ENCODE measurements at regions not wholly inside any gene's neighbourhood (a gene's known extent, or its start where the extent isn't known, plus 50 kb on each side); places are given as distances from the start of the nearest gene placed in this dataset.
"Not testable (repeated sequence)": the region's sequence is repeated elsewhere in the genome, so short reads cannot be mapped to it uniquely, and the experiment has no call there.

GRCh38 chr4:170804930-170805329 is 715.2 kb upstream of the AADAT start:
- Mint-ChIP-seq H3K4me3 (no peak overlapping the region), H3K36me3 (ENCODE audit: low read depth) (no peaks in the 10 kb centered on the region)

GRCh38 chr4:170803492-170803891 is 713.7 kb upstream of the AADAT start:
- Mint-ChIP-seq H3K9me3 (peaks cover 4% of the 10 kb centered on the region), H3K36me3 (ENCODE audit: low read depth) (no peaks in the 10 kb centered on the region), H3K27ac (no peak overlapping the region), H3K27me3 (no peaks in the 10 kb centered on the region), H3K4me1 (no peaks in the 10 kb centered on the region), H3K4me3 (no peak overlapping the region)
- DNase-seq (no peak), ATAC-seq (no peak)

More at GRCh38 chr4:170804930-170805329, 715.2 kb upstream of the AADAT start:
- no peaks in the 10 kb centered on the region for H3K27me3 Mint-ChIP-seq
- no peak overlapping the region for H3K27ac Mint-ChIP-seq
- peaks cover 4% of the 10 kb centered on the region for H3K9me3 Mint-ChIP-seq
- DNase-seq (no peak), ATAC-seq (no peak)
- no peaks in the 10 kb centered on the region for H3K4me1 Mint-ChIP-seq

- ATAC-seq (no peak), DNase-seq (no peak)
- Mint-ChIP-seq H3K9me3 (no peaks in the 10 kb centered on the region), H3K4me3 (no peak overlapping the region), H3K27me3 (no peaks in the 10 kb centered on the region), H3K36me3 (ENCODE audit: low read depth) (no peaks in the 10 kb centered on the region), H3K4me1 (no peaks in the 10 kb centered on the region), H3K27ac (no peak overlapping the region)
These were observed 712.0 kb upstream of the AADAT start for GRCh38 chr4:170801771-170802170.

GRCh38 chr4:170794525-170794924 is 704.8 kb upstream of the AADAT start:
- no peak overlapping the region for H3K27ac Mint-ChIP-seq
- no peak for DNase-seq
- H3K4me1 Mint-ChIP-seq: no peaks in the 10 kb centered on the region
- H3K36me3 Mint-ChIP-seq (ENCODE audit: low read depth): no peaks in the 10 kb centered on the region
- H3K4me3 Mint-ChIP-seq: no peak overlapping the region
- ATAC-seq: no peak
- H3K9me3 Mint-ChIP-seq: peaks cover 3% of the 10 kb centered on the region
- no peaks in the 10 kb centered on the region for H3K27me3 Mint-ChIP-seq

- not testable (repeated sequence) for H3K4me3 Mint-ChIP-seq; DNase-seq; ATAC-seq; H3K36me3 Mint-ChIP-seq (ENCODE audit: low read depth); H3K27me3 Mint-ChIP-seq; H3K9me3 Mint-ChIP-seq; H3K27ac Mint-ChIP-seq; H3K4me1 Mint-ChIP-seq
These were observed 698.8 kb upstream of the AADAT start for GRCh38 chr4:170788540-170789051.

GRCh38 chr4:170777663-170778062 is 687.9 kb upstream of the AADAT start:
- Mint-ChIP-seq H3K4me1 (no peaks in the 10 kb centered on the region), H3K27ac (no peak overlapping the region), H3K4me3 (no peak overlapping the region), H3K9me3 (peaks cover 27% of the 10 kb centered on the region), H3K36me3 (ENCODE audit: low read depth) (no peaks in the 10 kb centered on the region), H3K27me3 (no peaks in the 10 kb centered on the region)
- no peak for DNase-seq
- ATAC-seq: no peak

- DNase-seq: no peak
- no peaks in the 10 kb centered on the region for H3K36me3 Mint-ChIP-seq (ENCODE audit: low read depth)
- no peaks in the 10 kb centered on the region for H3K4me1 Mint-ChIP-seq
- peaks cover 27% of the 10 kb centered on the region for H3K9me3 Mint-ChIP-seq
- H3K4me3 Mint-ChIP-seq: no peak overlapping the region
- H3K27me3 Mint-ChIP-seq: no peaks in the 10 kb centered on the region
- H3K27ac Mint-ChIP-seq: no peak overlapping the region
- no peak for ATAC-seq
These were observed 687.2 kb upstream of the AADAT start for GRCh38 chr4:170776983-170777382.

GRCh38 chr4:170775851-170776250 is 686.1 kb upstream of the AADAT start:
- H3K27me3 Mint-ChIP-seq: no peaks in the 10 kb centered on the region
- ATAC-seq (no peak), DNase-seq (no peak)
- H3K4me3 Mint-ChIP-seq: no peak overlapping the region
- no peaks in the 10 kb centered on the region for H3K4me1 Mint-ChIP-seq
- H3K36me3 Mint-ChIP-seq (ENCODE audit: low read depth): no peaks in the 10 kb centered on the region
- H3K9me3 Mint-ChIP-seq: peaks cover 24% of the 10 kb centered on the region
- no peak overlapping the region for H3K27ac Mint-ChIP-seq

GRCh38 chr4:170773709-170774273 is 684.0 kb upstream of the AADAT start:
- Mint-ChIP-seq H3K4me3 (no peak overlapping the region), H3K4me1 (no peaks in the 10 kb centered on the region), H3K36me3 (ENCODE audit: low read depth) (no peaks in the 10 kb centered on the region), H3K9me3 (peaks cover 9% of the 10 kb centered on the region), H3K27me3 (no peaks in the 10 kb centered on the region), H3K27ac (no peak overlapping the region)
- no peak for ATAC-seq
- no peak for DNase-seq

- ATAC-seq (no peak), DNase-seq (no peak)
- H3K36me3 Mint-ChIP-seq (ENCODE audit: low read depth): no peaks in the 10 kb centered on the region
- no peaks in the 10 kb centered on the region for H3K4me1 Mint-ChIP-seq
- no peaks in the 10 kb centered on the region for H3K27me3 Mint-ChIP-seq
- peaks cover 9% of the 10 kb centered on the region for H3K9me3 Mint-ChIP-seq
- no peak overlapping the region for H3K4me3 Mint-ChIP-seq
- no peak overlapping the region for H3K27ac Mint-ChIP-seq
These were observed 682.7 kb upstream of the AADAT start for GRCh38 chr4:170772429-170772828.

GRCh38 chr4:170770664-170771063 is 680.9 kb upstream of the AADAT start:
- H3K27ac Mint-ChIP-seq: no peak overlapping the region
- no peaks in the 10 kb centered on the region for H3K4me1 Mint-ChIP-seq
- ATAC-seq: no peak
- no peaks in the 10 kb centered on the region for H3K27me3 Mint-ChIP-seq
- no peak for DNase-seq
- H3K36me3 Mint-ChIP-seq (ENCODE audit: low read depth): no peaks in the 10 kb centered on the region
- peaks cover 9% of the 10 kb centered on the region for H3K9me3 Mint-ChIP-seq
- no peak overlapping the region for H3K4me3 Mint-ChIP-seq

GRCh38 chr4:170769862-170770261 is 680.1 kb upstream of the AADAT start:
- Mint-ChIP-seq H3K36me3 (ENCODE audit: low read depth) (no peaks in the 10 kb centered on the region), H3K4me1 (no peaks in the 10 kb centered on the region)
- no peak for ATAC-seq

GRCh38 chr4:170758988-170759387 is 669.2 kb upstream of the AADAT start:
- no peak overlapping the region for H3K27ac Mint-ChIP-seq
- H3K36me3 Mint-ChIP-seq (ENCODE audit: low read depth): no peaks in the 10 kb centered on the region
- H3K4me1 Mint-ChIP-seq: no peaks in the 10 kb centered on the region
- no peak overlapping the region for H3K4me3 Mint-ChIP-seq
- no peaks in the 10 kb centered on the region for H3K27me3 Mint-ChIP-seq
- ATAC-seq: no peak
- H3K9me3 Mint-ChIP-seq: peaks cover 13% of the 10 kb centered on the region
- no peak for DNase-seq

More at GRCh38 chr4:170769862-170770261, 680.1 kb upstream of the AADAT start:
- no peak for DNase-seq
- Mint-ChIP-seq H3K9me3 (peaks cover 9% of the 10 kb centered on the region), H3K27me3 (no peaks in the 10 kb centered on the region), H3K4me3 (no peak overlapping the region), H3K27ac (no peak overlapping the region)

GRCh38 chr4:170750519-170750918 is 660.8 kb upstream of the AADAT start:
- DNase-seq: no peak
- Mint-ChIP-seq H3K27ac (no peak overlapping the region), H3K36me3 (ENCODE audit: low read depth) (no peaks in the 10 kb centered on the region), H3K9me3 (peaks cover 4% of the 10 kb centered on the region), H3K27me3 (no peaks in the 10 kb centered on the region), H3K4me1 (no peaks in the 10 kb centered on the region), H3K4me3 (no peak overlapping the region)
- no peak for ATAC-seq

GRCh38 chr4:170748975-170749374 is 659.2 kb upstream of the AADAT start:
- peaks cover 9% of the 10 kb centered on the region for H3K9me3 Mint-ChIP-seq
- H3K27ac Mint-ChIP-seq: no peak overlapping the region
- ATAC-seq: no peak
- H3K36me3 Mint-ChIP-seq (ENCODE audit: low read depth): no peaks in the 10 kb centered on the region
- no peaks in the 10 kb centered on the region for H3K27me3 Mint-ChIP-seq
- H3K4me3 Mint-ChIP-seq: no peak overlapping the region
- H3K4me1 Mint-ChIP-seq: no peaks in the 10 kb centered on the region
- DNase-seq: no peak

GRCh38 chr4:170743633-170744032 is 653.9 kb upstream of the AADAT start:
- ATAC-seq: no peak
- Mint-ChIP-seq H3K27me3 (no peaks in the 10 kb centered on the region), H3K4me1 (no peaks in the 10 kb centered on the region), H3K9me3 (peaks cover 4% of the 10 kb centered on the region), H3K36me3 (ENCODE audit: low read depth) (no peaks in the 10 kb centered on the region), H3K27ac (no peak overlapping the region), H3K4me3 (no peak overlapping the region)
- no peak for DNase-seq

Measured in activated naive CD8-positive, alpha-beta T cell treated with anti-CD3 and anti-CD28 coated beads, Interleukin-2, amount 50 U/mL, for 24 hours (primary cell).